Testis (tissue), 2 donors: ENCODE measurements at regions not wholly inside any gene's neighbourhood (a gene's known extent, or its start where the extent isn't known, plus 50 kb on each side); places are given as distances from the start of the nearest gene placed in this dataset.

Experiments used
- DNase-seq: peaks from one replicate; pipeline ENCODE4 v3.0.0-alpha.2; 2019
- H3K27ac ChIP-seq, 2 donors: fragments of 200-600 bp; sonication (generic); one replicate each; pipeline ENCODE4 v1.5.1; 2019
- H3K27me3 ChIP-seq: fragments of 200-600 bp; sonication (generic); one replicate; pipeline ENCODE4 v1.5.1; 2019
- H3K36me3 ChIP-seq: fragments of 200-600 bp; sonication (generic); one replicate; pipeline ENCODE4 v1.5.1; 2017; ENCODE audit warnings: low read depth; ENCODE audit errors: missing control alignments
- H3K4me1 ChIP-seq: fragments of 200-600 bp; sonication (generic); one replicate; pipeline ENCODE4 v1.5.1; 2019
- H3K4me3 ChIP-seq, 2 donors: fragments of 200-600 bp; sonication (generic); one replicate each; pipeline ENCODE4 v1.5.1; 2017 to 2019
- H3K9me3 ChIP-seq: fragments of 200-600 bp; sonication (generic); one replicate; pipeline ENCODE4 v1.5.1; 2017
- CTCF ChIP-seq, 3 experiments: fragments of 450-650 bp in 2 of 3; fragments of 200-600 bp in 1 of 3; sonication (generic) in 1 of 3; IDR thresholded peaks; one replicate each; pipeline ENCODE4 v1.5.1; 2016 to 2019; ENCODE audit warnings: antibody characterized with exemption in 3 of 3, mild to moderate bottlenecking in 2 of 3, moderate library complexity in 1 of 3
- POLR2A ChIP-seq: fragments of 450-650 bp; IDR thresholded peaks from one replicate; pipeline ENCODE4 v1.6.1; 2017; ENCODE audit warnings: antibody characterized with exemption, mild to moderate bottlenecking, moderate library complexity
- WGBS, 2 donors: methylation state at CpG; one replicate each; pipeline ENCODE4 v1.1.5; 2018; 5-methylcytosine and 5-hydroxymethylcytosine counted together
- intact Hi-C: fragments of 100-400 bp; cut with DNase I; formaldehyde crosslinking; loops from one replicate; pipeline ENCODE4 v1.15.1; 2023; ENCODE audit warnings: low total_unique reads

DNA sequence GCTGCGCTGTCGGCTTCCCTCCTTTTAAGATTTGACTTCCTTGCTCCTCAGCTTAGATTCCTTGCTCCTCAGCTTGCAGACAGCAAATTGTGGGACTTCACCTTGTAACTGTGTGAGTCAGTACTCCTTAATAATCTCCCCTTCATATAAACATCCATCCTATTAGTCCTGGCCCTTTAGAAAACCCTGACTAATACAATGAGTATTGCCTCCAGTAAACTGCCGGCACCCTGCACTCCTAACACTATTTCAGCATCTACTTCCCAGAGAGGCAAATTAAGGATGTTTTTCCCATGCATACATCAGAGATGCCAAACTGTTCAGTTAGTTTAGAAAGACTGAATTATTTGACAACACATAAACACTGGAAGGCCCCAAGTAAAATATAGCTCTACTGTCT, 611.3 kb upstream of the TMEM132C start:
- intact Hi-C loops = no loop called here
- H3K4me1 ChIP-seq = peaks cover 12% of the 10 kb centered on the region
- no peaks in the 10 kb centered on the region for H3K9me3 ChIP-seq
- H3K36me3 ChIP-seq = no peaks in the 10 kb centered on the region
- H3K4me3 ChIP-seq = no peak overlapping the region
- no peak for DNase-seq
- TF ChIP-seq CTCF (IDR thresholded peaks at IDR 0.05) (no peak), POLR2A (no peak)
- H3K27me3 ChIP-seq = no peaks in the 10 kb centered on the region
- no peak overlapping the region for H3K27ac ChIP-seq
- 82 to 90% methylated on average over 3 of the region's 3 CpGs for WGBS, 2 donors

DNA sequence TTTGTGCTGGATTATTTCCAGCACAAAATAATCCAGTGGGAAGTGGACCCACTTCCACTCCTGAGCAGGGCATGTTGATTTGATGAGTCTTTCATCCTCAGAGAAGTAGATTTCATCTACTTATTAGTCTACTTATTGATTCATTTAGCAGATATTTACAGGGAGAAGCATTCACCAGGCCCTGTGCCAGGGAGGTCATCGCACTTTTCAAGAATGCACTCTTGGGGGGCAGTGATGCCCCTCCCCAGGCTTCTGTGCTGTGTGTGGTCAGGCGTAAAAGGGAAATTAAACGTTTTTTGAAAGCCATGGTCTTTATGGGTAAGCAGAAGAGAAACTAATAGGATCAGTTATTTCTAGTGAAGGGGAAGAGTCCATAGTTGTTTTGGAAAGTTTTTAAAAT, 610.7 kb upstream of the TMEM132C start:
- Histone ChIP-seq H3K36me3 (no peaks in the 10 kb centered on the region), H3K27ac (no peak overlapping the region), H3K27me3 (no peaks in the 10 kb centered on the region), H3K4me1 (peaks cover 12% of the 10 kb centered on the region), H3K9me3 (no peaks in the 10 kb centered on the region), H3K4me3 (no peak overlapping the region)
- no peak for DNase-seq
- intact Hi-C loops = no loop called here
- TF ChIP-seq CTCF (IDR thresholded peaks at IDR 0.05) (no peak), POLR2A (no peak)
- 65% methylated on average over 3 of the region's 3 CpGs for WGBS, 2 donors

GRCh38 chr12:127657036-127657435, 609.9 kb upstream of the TMEM132C start:
- H3K4me1 ChIP-seq = peaks cover 12% of the 10 kb centered on the region
- no peaks in the 10 kb centered on the region for H3K27me3 ChIP-seq
- intact Hi-C loops = no loop called here
- H3K9me3 ChIP-seq = no peaks in the 10 kb centered on the region
- no peak overlapping the region for H3K4me3 ChIP-seq
- H3K27ac ChIP-seq = no peak overlapping the region
- no peak for DNase-seq
- no peaks in the 10 kb centered on the region for H3K36me3 ChIP-seq
- TF ChIP-seq CTCF (IDR thresholded peaks at IDR 0.05) (no peak), POLR2A (no peak)

DNA sequence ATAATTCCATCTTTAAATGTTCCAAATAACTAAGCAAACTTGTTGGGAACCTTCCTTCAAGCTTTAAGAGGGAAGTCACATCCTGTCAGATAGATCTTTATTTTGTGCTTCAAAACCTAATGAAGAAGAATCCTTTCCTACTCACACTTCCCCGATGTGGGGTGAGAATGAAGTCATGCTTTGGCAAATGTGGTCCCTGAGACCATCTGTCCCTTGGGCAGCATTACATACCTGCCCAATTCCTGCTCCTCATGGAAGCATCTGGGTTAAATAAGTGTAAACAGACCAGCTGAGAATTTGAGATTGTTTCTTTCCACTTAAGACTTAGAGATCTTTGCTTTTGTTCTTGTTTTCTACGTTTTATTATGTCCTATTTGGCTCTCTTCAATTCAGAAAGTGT, 606.0 kb upstream of the TMEM132C start:
- H3K9me3 ChIP-seq = no peaks in the 10 kb centered on the region
- DNase-seq = no peak
- H3K4me1 ChIP-seq = peaks cover 5% of the 10 kb centered on the region
- intact Hi-C loops = no loop called here
- no peak for TF ChIP-seq CTCF (IDR thresholded peaks at IDR 0.05)
- TF ChIP-seq POLR2A = no peak
- no peaks in the 10 kb centered on the region for H3K36me3 ChIP-seq
- no peaks in the 10 kb centered on the region for H3K27me3 ChIP-seq
- 80 to 82% methylated on average over 2 of the region's 2 CpGs for WGBS, 2 donors
- no peak overlapping the region for H3K4me3 ChIP-seq
- no peak overlapping the region for H3K27ac ChIP-seq

GRCh38 chr12:127663716-127664115, 603.3 kb upstream of the TMEM132C start:
- H3K27ac ChIP-seq = no peak overlapping the region
- WGBS, 2 donors = 79 to 87% methylated on average over 3 of the region's 3 CpGs
- no peaks in the 10 kb centered on the region for H3K9me3 ChIP-seq
- H3K4me1 ChIP-seq = no peaks in the 10 kb centered on the region
- H3K27me3 ChIP-seq = no peaks in the 10 kb centered on the region
- TF ChIP-seq POLR2A (no peak), CTCF (IDR thresholded peaks at IDR 0.05) (no peak)
- no peak overlapping the region for H3K4me3 ChIP-seq
- H3K36me3 ChIP-seq = no peaks in the 10 kb centered on the region
- intact Hi-C loops = no loop called here
- no peak for DNase-seq
